Ovary (tissue), 3 donors: ENCODE measurements at regions not wholly inside any gene's neighbourhood (a gene's known extent, or its start where the extent isn't known, plus 50 kb on each side); places are given as distances from the start of the nearest gene placed in this dataset.

Experiments
- POLR2A ChIP-seq: fragments of 450-650 bp; IDR thresholded peaks from one replicate; pipeline ENCODE4 v1.6.1; 2017; ENCODE audit warnings: antibody characterized with exemption, mild to moderate bottlenecking, moderate library complexity
- TF ChIP-seq, protein P1 (sequence below), 3 donors: fragments of 450-650 bp in 2 of 3; fragments of 200-600 bp in 1 of 3; IDR thresholded peaks; one replicate each; pipeline versions ENCODE4 v1.5.1 to v1.8.0; 2016 to 2022; ENCODE audit warnings: antibody characterized with exemption in 3 of 3, mild to moderate bottlenecking in 1 of 3
- donor health status: DM: no; HTN: no; CAD: no.

DNA sequence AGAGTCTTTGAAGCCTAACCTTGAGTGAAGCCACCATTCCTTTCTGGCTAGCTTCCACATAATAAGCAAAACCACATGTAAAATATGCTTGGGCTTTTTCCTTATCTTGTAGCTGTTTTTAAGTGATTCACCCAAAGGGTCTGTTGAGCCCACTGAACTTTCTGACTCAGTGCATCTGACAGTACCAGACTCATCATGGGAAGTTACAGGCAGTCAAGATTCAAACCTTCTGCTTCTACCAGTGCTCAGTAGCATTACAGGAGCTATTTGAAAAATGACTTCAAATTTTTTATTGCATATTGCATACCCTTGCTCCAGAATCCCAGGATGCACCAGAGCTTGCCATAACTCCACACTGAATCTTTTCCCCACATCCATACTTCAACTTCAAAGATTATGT lies 87.5 kb upstream of the PTPRD start:
- TF ChIP-seq POLR2A, result no peak
- TF ChIP-seq, protein P1, sequence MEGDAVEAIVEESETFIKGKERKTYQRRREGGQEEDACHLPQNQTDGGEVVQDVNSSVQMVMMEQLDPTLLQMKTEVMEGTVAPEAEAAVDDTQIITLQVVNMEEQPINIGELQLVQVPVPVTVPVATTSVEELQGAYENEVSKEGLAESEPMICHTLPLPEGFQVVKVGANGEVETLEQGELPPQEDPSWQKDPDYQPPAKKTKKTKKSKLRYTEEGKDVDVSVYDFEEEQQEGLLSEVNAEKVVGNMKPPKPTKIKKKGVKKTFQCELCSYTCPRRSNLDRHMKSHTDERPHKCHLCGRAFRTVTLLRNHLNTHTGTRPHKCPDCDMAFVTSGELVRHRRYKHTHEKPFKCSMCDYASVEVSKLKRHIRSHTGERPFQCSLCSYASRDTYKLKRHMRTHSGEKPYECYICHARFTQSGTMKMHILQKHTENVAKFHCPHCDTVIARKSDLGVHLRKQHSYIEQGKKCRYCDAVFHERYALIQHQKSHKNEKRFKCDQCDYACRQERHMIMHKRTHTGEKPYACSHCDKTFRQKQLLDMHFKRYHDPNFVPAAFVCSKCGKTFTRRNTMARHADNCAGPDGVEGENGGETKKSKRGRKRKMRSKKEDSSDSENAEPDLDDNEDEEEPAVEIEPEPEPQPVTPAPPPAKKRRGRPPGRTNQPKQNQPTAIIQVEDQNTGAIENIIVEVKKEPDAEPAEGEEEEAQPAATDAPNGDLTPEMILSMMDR (IDR thresholded peaks at IDR 0.05), result no peak
